CD4-positive, CD25-positive, alpha-beta regulatory T cell (primary cell): ENCODE measurements at regions not wholly inside any gene's neighbourhood (a gene's known extent, or its start where the extent isn't known, plus 50 kb on each side); places are given as distances from the start of the nearest gene placed in this dataset.
"Not testable (repeated sequence)": the region's sequence is repeated elsewhere in the genome, so short reads cannot be mapped to it uniquely, and the experiment has no call there.

Experiments used
- ATAC-seq, 2 donors: fragments of 150-1000 bp; cut with Tn5 transposase; one replicate each; pipeline ENCODE4 v1.10.0; 2021; ENCODE audit warnings: low read depth in 2 of 2, moderate number of reproducible peaks in 2 of 2, moderate library complexity in 1 of 2
- DNase-seq, 3 donors: peaks; one replicate each; pipeline versions ENCODE4 v3.0.0 to v3.0.0-alpha.2; 2012 to 2022; ENCODE audit warnings: mixed read lengths in 1 of 3
- H3K27ac ChIP-seq: one replicate; pipeline ENCODE4 v1.7.0; 2013; ENCODE audit warnings: mild to moderate bottlenecking, low read length; ENCODE audit not compliant: insufficient read depth, poor library complexity, severe bottlenecking
- H3K27me3 ChIP-seq: one replicate; pipeline ENCODE4 v1.7.0; 2013; ENCODE audit warnings: low read length; ENCODE audit not compliant: control insufficient read depth, insufficient read depth
- H3K36me3 ChIP-seq: one replicate; pipeline ENCODE4 v1.7.0; 2013; ENCODE audit warnings: mild to moderate bottlenecking, low read length, moderate library complexity; ENCODE audit not compliant: control insufficient read depth, insufficient read depth
- H3K4me1 ChIP-seq: 2 replicates; pipeline ENCODE4 v1.7.0; 2013; ENCODE audit warnings: mild to moderate bottlenecking, low read length; ENCODE audit not compliant: insufficient read depth, control insufficient read depth, poor library complexity, severe bottlenecking
- H3K4me3 ChIP-seq: one replicate; pipeline ENCODE4 v1.7.0; 2013; ENCODE audit warnings: low read depth, mild to moderate bottlenecking, low read length, moderate library complexity
- H3K9me3 ChIP-seq, 2 experiments: 1 replicate in 1 of 2; 2 replicates in 1 of 2; pipeline ENCODE4 v1.7.0; 2013; ENCODE audit warnings: low read length in 2 of 2, mild to moderate bottlenecking in 1 of 2, moderate library complexity in 1 of 2; ENCODE audit not compliant: control insufficient read depth in 2 of 2
- H3K27ac Mint-ChIP-seq, 3 donors: one replicate each; pipeline ENCODE4 v1.8.0; 2020 to 2022; ENCODE audit warnings: mild to moderate bottlenecking in 3 of 3, mixed read lengths in 3 of 3, moderate library complexity in 2 of 3
- H3K27me3 Mint-ChIP-seq: one replicate; pipeline ENCODE4 v1.8.0; 2022; ENCODE audit warnings: mild to moderate bottlenecking, mixed read lengths
- H3K36me3 Mint-ChIP-seq: one replicate; pipeline ENCODE4 v1.8.0; 2020; ENCODE audit warnings: mixed read lengths
- H3K4me1 Mint-ChIP-seq, 4 donors: one replicate each; pipeline ENCODE4 v1.8.0; 2020 to 2022; ENCODE audit warnings: mixed read lengths in 4 of 4, mild to moderate bottlenecking in 1 of 4
- H3K4me3 Mint-ChIP-seq, 4 donors: one replicate each; pipeline ENCODE4 v1.8.0; 2020 to 2022; ENCODE audit warnings: mild to moderate bottlenecking in 4 of 4, mixed read lengths in 4 of 4, moderate library complexity in 3 of 4
- H3K9me3 Mint-ChIP-seq, 7 donors: one replicate each; pipeline ENCODE4 v1.8.0; 2020 to 2022; ENCODE audit warnings: mixed read lengths in 7 of 7, mild to moderate bottlenecking in 3 of 7, moderate library complexity in 2 of 7

DNA sequence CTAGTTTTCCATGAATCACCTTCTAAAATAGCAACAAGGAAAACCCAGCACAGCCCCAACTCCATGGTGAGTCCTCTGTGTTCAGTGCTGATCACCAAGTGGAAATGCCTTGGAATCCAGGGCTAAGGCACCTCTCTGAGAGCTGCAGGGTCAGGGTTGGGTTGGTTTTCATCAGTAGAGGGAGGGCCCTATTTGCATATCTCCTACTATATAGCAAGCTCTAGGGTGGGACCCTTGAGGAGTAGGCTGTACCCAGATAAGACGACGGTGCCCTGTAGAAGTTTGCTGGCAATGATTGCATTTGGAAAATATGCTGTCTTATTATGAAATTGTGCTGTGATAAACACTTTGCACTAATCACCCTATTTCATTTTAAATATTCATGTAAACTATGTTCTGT is 1011.8 kb downstream of the TMEM121 start:
- H3K36me3 Mint-ChIP-seq, result no peaks in the 10 kb centered on the region
- no peak overlapping the region for H3K4me3 ChIP-seq
- ATAC-seq (no peak), DNase-seq (no peak)
- H3K27ac Mint-ChIP-seq, result no peak overlapping the region
- no peak overlapping the region for H3K27ac ChIP-seq
- H3K9me3 ChIP-seq, result no peaks in the 10 kb centered on the region
- no peaks in the 10 kb centered on the region for H3K36me3 ChIP-seq
- peaks cover 39% of the 10 kb centered on the region for H3K27me3 Mint-ChIP-seq
- H3K9me3 Mint-ChIP-seq, result peaks cover 0 to 8% (median 0%) of the 10 kb centered on the region in 7 donors
- peaks cover 0 to 7% (median 0%) of the 10 kb centered on the region in 4 donors for H3K4me1 Mint-ChIP-seq
- H3K27me3 ChIP-seq, result peaks cover 2% of the 10 kb centered on the region
- no peaks in the 10 kb centered on the region for H3K4me1 ChIP-seq
- H3K4me3 Mint-ChIP-seq, result no peak overlapping the region

- peaks cover 0 to 1% (median 0%) of the 10 kb centered on the region in 7 donors for H3K9me3 Mint-ChIP-seq
- no peaks in the 10 kb centered on the region for H3K9me3 ChIP-seq
- H3K4me3 Mint-ChIP-seq, result no peak overlapping the region
- no peaks in the 10 kb centered on the region for H3K36me3 Mint-ChIP-seq
- H3K4me3 ChIP-seq, result no peak overlapping the region
- no peaks in the 10 kb centered on the region for H3K36me3 ChIP-seq
- no peaks in the 10 kb centered on the region for H3K4me1 ChIP-seq
- no peak overlapping the region for H3K27ac ChIP-seq
- no peaks in the 10 kb centered on the region for H3K4me1 Mint-ChIP-seq
- peaks cover 29% of the 10 kb centered on the region for H3K27me3 Mint-ChIP-seq
- no peak for ATAC-seq
- DNase-seq, result no peak
- no peak overlapping the region for H3K27ac Mint-ChIP-seq
- peaks cover 5% of the 10 kb centered on the region for H3K27me3 ChIP-seq
Measured at GRCh38 chr14:106547735-106548434, 1021.5 kb downstream of the TMEM121 start.

- H3K27me3 ChIP-seq, result peaks cover 5% of the 10 kb centered on the region
- H3K36me3 ChIP-seq, result no peaks in the 10 kb centered on the region
- H3K9me3 Mint-ChIP-seq, result peaks cover 0 to 1% (median 0%) of the 10 kb centered on the region in 7 donors
- H3K27ac ChIP-seq, result no peak overlapping the region
- no peak overlapping the region for H3K4me3 Mint-ChIP-seq
- no peak overlapping the region for H3K4me3 ChIP-seq
- no peaks in the 10 kb centered on the region for H3K36me3 Mint-ChIP-seq
- H3K27ac Mint-ChIP-seq, result no peak overlapping the region
- no peak for DNase-seq
- ATAC-seq, result no peak
- H3K27me3 Mint-ChIP-seq, result peaks cover 26% of the 10 kb centered on the region
- H3K4me1 Mint-ChIP-seq, result no peaks in the 10 kb centered on the region
- H3K9me3 ChIP-seq, result no peaks in the 10 kb centered on the region
- no peaks in the 10 kb centered on the region for H3K4me1 ChIP-seq
Measured at GRCh38 chr14:106549064-106549463, 1022.7 kb downstream of the TMEM121 start.

GRCh38 chr14:106551265-106551664 is 1024.9 kb downstream of the TMEM121 start:
- H3K27ac Mint-ChIP-seq, result no peak overlapping the region
- H3K4me3 ChIP-seq, result no peak overlapping the region
- peaks cover 15% of the 10 kb centered on the region for H3K27me3 Mint-ChIP-seq
- H3K9me3 ChIP-seq, result no peaks in the 10 kb centered on the region
- H3K27me3 ChIP-seq, result peaks cover 5% of the 10 kb centered on the region
- H3K4me1 ChIP-seq, result no peaks in the 10 kb centered on the region
- DNase-seq (peak in 1 of 3 donors; percentile 19), ATAC-seq (no peak)
- H3K36me3 Mint-ChIP-seq, result no peaks in the 10 kb centered on the region
- H3K36me3 ChIP-seq, result no peaks in the 10 kb centered on the region
- H3K9me3 Mint-ChIP-seq, result peaks cover 0 to 1% (median 0%) of the 10 kb centered on the region in 7 donors
- no peak overlapping the region for H3K4me3 Mint-ChIP-seq
- no peak overlapping the region for H3K27ac ChIP-seq
- no peaks in the 10 kb centered on the region for H3K4me1 Mint-ChIP-seq

DNA sequence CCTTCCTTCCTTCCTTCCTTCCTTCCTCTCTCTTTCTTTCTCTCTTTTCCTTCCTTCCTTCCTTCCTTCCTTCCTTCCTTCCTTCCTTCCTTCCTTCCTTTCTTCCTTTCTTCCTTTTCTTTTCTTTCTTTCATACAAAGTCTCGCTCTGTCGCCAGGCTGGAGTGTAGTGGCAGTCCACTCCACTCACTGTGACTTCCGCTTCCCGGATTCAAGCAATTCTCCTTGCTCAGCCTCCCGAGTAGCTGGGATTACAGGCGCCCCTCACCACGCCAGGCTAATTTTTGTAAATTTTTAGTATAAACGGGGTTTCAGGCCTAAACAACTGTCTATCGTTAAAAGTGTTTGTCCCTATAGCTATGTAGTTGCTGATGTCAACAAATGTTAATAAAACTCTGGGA is 1029.8 kb downstream of the TMEM121 start:
- not testable (repeated sequence) for H3K4me3 Mint-ChIP-seq, H3K4me1 Mint-ChIP-seq, H3K36me3 ChIP-seq, H3K4me1 ChIP-seq, H3K36me3 Mint-ChIP-seq, DNase-seq, H3K9me3 ChIP-seq, ATAC-seq, H3K4me3 ChIP-seq, H3K27me3 ChIP-seq, H3K27ac Mint-ChIP-seq, H3K9me3 Mint-ChIP-seq, H3K27ac ChIP-seq
- peaks cover 23% of the 10 kb centered on the region for H3K27me3 Mint-ChIP-seq

DNA sequence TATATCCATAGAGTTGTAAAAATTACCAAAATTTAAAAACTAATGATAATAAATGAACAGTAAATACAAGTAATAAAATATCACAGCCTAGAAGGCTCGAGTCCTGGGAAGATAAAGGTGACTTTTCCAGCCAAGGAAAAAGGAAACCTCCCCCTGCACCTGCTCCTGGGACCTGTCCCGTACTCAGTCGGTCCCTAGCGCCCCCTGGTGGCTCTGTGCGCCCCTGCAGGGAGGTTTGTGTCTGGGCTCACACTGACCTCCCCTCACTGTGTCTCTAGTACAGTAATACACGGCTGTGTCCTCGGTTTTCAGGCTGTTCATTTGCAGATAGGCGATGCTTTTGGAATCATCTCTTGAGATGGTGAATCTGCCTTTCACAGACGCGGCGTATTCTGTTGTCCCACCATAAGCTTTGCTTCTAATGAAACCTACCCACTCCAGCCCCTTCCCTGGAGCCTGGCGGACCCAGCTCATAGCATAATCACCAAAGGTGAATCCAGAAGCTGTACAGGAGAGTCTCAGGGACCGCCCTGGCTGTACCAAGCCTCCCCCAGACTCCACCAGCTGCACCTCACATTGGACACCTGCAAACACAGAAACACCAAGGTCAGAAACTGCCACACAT is 1030.4 kb downstream of the TMEM121 start:
- ATAC-seq (no peak), DNase-seq (peak; percentile 36 to 54 (median 49))
- Histone ChIP-seq H3K4me1 (no peaks in the 10 kb centered on the region), H3K36me3 (no peaks in the 10 kb centered on the region), H3K4me3 (no peak overlapping the region), H3K27me3 (peaks cover 10% of the 10 kb centered on the region), H3K9me3 (no peaks in the 10 kb centered on the region), H3K27ac (no peak overlapping the region)
- Mint-ChIP-seq H3K27ac (no peak overlapping the region), H3K4me1 (peaks cover 0 to 2% (median 0%) of the 10 kb centered on the region in 4 donors), H3K4me3 (no peak overlapping the region), H3K9me3 (no peaks in the 10 kb centered on the region), H3K27me3 (peaks cover 23% of the 10 kb centered on the region), H3K36me3 (no peaks in the 10 kb centered on the region)

DNA sequence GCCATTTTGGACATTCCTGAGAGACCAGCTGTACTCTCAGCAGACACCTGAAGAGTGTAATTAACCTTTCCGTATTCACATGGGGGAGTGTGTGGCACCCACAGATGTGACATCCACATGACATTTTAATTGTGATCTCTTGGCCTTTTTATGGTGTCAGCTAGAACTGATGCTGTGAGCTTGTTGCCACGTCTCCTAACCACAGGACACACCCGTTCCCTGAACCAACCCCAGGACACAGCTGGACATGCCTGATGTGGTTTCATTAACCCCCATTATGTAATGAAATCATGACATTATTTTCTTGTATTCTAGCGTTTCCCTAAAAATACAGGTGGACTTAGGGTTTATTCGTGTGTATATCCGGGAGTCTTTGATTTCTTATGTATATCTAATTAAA is 1036.1 kb downstream of the TMEM121 start:
- Histone ChIP-seq H3K4me3 (no peak overlapping the region), H3K27me3 (peaks cover 13% of the 10 kb centered on the region), H3K9me3 (no peaks in the 10 kb centered on the region), H3K27ac (no peak overlapping the region), H3K4me1 (no peaks in the 10 kb centered on the region), H3K36me3 (no peaks in the 10 kb centered on the region)
- peaks cover 31% of the 10 kb centered on the region for H3K27me3 Mint-ChIP-seq
- no peak overlapping the region for H3K4me3 Mint-ChIP-seq
- peaks cover 0 to 2% (median 0%) of the 10 kb centered on the region in 7 donors for H3K9me3 Mint-ChIP-seq
- ATAC-seq, result no peak
- no peaks in the 10 kb centered on the region for H3K4me1 Mint-ChIP-seq
- DNase-seq, result no peak
- no peaks in the 10 kb centered on the region for H3K36me3 Mint-ChIP-seq
- H3K27ac Mint-ChIP-seq, result no peak overlapping the region
